ENCODE measurements at regions not wholly inside any gene's neighbourhood (a gene's known extent, or its start where the extent isn't known, plus 50 kb on each side); places are given as distances from the start of the nearest gene placed in this dataset.
A peak's percentile ranks its signal among the peaks of the same experiment; 100 is the strongest.

DNA sequence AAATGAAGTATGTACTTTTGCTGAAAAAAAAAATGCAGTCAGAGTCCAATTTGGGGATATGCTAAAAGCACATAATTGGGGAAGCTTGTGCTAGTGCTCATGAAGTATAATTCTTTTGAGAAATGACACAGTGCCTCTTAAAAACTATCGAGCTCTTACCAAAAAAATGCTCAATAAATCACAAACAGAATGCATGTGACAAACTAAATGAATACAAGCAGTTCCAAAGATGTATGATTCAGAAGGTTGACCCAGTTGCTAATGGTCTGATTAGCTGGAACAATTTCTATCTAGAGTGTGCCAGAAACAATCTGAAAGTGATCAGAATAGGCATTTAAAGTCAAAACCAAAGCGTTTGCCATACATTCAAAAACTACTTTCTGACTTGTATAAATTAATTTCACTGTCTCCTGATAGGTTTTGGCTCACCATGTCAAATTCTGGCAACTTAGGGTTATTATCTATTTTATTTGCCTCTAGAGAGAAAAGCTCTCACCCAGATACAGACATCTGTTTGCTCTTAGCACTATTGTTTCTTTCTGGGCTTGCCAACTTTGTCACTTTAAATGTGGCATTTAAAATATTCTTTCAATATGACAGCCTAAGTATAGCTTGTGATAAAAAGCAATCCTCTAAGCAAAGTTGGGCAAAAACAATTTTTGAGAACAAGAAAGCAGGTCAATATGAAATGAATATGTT is 114.7 kb upstream of the AHR start:
- DNase-seq = no peak

DNA sequence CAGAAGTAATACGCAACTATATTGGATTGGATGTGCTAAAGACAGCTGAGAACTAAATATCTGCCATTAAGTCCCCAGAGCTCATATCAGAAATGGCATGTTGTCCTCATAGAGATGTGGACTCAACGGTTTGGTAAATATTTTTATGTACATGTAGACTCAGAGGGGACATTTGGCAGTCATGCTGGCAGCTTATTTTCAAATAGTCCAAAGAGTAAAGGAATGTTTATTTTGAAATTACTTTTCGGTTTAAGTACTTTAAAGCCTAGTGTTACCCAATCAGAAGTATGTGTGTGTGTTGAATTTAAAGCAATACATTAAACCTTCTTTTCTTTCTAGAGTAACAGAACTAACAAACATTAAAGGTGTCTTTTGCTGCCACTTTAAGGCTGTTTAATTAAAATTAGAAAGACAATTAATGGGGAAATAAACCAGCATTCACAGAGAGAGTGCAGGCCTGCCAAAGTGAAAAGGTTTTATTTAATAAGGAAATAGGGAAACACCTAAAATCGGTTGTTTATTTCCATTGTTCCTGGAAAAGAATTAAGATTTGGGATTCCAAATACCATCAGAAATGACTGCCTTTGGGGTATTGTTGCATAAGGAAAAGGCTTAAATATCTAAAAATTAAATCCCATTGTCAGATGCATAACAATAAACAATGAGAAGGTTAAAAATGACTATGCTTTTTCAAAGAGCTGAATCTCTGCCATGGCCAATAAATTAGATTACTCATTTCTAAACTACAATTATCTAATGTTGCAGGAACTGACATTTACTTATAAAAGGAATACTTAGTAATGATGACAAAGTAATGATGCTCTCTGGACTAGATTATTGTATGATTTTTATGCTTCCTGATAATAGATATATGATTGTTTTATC is 113.4 kb upstream of the AHR start:
- DNase-seq = no peak

DNA sequence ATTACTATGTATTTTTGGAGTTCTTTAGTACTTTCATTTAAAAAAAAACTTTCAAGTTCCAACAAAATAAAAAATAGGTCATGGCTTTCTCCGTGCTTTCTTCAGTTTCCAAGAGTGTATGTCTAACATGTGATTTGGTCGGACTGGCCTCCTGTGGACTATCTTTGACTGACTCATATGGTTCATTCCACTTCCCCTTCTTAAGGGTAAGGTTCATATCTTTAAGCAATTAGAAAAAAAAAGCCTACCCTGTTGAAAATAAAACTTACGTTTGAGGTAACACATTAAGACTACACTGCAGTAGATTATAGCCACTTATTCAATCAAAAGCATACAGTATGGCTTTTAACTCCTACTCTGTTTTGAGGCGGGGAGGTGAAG is 112.8 kb upstream of the AHR start:
- DNase-seq = no peak

DNA sequence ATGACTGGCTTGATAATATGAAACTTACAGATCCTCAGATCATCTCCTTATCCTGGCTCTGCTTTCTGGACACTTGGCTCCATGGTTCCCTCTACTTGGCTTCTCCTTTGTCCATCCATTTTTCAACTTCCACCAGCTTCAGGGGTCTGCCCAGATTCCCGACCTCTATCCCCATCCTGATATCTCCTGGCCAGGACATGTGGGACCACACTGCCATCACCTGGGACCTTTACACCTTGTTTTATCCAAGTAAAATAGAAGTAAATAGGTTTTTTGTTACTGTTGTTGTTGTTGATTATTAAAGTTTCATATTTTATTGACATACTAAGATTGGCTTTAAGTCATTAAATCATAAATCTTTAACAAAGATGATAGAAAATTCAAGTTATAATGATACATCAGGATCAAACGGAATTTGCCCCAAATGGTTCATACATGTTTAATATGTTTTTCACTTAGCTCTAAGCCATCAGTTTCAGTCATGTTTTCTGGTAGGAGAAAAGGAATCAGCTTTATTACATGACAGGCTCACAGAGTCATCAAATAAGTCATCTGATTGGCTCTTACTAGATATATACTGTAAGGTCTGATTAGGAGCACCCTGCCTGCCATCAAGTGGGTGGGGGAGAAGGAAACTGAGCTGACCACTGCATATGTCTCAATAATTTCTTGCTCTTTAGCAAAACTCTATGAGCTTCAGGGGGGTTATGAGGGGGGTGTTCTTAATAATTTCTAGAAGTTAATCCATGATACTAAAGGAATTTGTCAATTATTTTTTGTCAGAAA is 111.5 kb upstream of the AHR start:
- no peak for DNase-seq

DNA sequence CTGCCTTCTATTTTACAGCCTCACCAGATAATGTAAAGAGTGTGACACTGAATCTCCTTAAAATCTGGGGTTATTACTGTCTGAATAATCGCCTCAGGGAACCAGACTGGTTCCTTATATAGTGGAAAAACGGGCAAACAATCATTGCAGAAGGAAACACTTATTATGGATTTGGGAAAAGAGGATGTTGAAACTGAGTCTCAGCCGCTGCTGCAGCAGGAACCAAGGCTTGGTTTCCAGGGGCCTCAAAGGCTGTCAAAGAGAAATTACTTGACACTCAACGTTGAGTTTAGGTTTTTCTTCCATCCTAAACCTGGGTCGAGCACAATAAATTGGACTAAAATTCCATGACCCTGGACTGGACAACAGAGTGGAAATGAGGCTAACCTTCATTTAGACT is 103.8 kb upstream of the AHR start:
- DNase-seq = no peak

DNA sequence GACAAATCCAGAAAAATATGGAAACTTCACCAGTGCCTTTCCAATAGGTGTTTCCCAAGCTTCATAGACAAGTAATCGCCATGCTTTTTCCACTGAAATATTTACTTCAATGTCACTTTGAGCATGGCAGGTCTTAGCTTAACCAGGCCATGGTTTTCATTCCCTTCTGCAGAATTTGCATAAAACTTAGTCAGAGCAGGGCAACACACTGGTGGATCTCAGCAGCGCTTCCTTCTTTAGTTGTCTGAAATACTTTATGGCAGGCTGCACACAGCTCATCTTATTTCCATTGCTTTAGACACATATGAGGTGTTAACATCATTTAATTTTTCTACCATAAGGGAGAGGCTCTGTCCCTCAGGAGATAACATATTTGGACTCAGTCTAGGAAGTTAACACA is 102.9 kb upstream of the AHR start:
- no peak for DNase-seq

DNA sequence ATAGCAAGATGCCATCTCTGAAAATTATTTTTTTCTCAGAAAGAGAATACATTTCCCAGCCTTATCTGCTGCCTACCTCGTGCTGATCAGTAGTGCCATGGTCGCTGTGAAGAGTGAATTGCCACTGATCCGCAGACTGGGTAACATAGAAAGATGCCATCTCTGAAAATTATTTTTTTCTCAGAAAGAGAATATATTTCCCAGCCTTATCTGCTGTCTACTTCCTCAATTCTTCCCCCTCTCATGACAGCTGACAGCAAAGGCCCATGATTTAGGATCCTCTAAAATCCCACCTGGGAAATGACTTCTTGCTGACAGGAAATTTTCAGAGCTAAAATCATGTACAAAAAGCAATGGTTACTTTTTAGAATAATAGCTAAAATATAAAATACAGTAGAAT is 92.5 kb upstream of the AHR start:
- no peak for DNase-seq

DNA sequence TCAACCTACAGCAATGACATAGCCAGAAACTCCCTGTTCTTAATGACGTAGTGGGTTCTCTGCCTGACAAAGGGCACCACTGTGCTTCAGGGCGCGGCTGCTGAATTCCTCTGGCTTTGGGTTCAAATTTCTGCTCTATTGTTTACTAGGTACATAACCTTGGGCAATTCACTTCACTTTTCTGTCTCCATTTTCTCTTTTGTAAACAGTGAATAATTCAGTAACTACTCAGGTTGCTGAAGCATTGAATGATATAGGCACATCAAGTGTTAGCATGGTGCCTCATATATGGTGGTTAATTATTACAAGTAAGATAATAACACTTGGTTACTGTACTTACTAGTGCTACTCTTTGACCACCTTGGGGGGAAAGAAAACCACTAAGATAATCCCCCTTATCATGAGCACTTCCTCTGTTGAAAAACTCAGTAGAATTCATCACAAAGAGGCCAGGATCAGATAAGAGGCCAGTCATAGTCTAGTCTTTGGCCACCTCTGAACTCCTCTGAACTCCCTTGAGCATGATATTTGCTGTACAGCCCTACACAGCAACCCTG is 92.0 kb upstream of the AHR start:
- no peak for DNase-seq

DNA sequence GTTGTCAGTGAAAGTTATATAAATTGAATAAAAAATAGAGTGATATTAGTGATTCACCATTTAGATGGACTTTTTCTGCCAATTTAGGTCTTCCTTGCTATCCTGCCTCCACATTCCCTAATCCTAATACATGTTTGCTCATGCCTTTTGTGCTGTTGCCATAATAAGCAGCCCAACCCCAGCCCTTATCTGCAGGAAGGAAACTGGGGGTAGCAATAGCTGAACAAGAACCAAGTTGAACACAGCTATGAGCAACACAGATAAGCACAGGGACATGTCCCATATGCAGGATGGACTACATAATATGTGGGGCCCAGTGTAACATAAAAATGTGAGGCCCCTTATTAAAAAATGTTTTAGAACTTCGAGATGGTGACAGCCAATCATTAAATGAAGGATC is 91.2 kb upstream of the AHR start:
- no peak for DNase-seq

DNA sequence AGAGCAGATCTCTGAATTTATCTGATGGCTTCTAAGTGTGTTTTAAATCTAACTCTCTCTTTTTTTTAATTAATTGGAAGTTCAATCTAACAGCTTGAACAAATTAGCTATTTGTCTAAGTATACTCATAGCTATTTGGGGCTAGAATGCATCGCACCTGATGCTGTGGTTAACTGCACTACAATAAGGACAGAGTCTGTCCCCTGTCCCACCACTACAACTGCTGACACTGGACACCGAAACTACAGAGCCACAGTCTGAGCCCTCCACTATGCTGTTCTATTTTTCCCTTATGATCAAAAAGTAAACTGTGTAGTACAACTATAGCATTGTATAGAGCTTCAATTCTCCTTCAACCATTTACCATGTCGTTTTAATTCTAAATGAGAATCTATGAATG is 89.4 kb upstream of the AHR start:
- no peak for DNase-seq

DNA sequence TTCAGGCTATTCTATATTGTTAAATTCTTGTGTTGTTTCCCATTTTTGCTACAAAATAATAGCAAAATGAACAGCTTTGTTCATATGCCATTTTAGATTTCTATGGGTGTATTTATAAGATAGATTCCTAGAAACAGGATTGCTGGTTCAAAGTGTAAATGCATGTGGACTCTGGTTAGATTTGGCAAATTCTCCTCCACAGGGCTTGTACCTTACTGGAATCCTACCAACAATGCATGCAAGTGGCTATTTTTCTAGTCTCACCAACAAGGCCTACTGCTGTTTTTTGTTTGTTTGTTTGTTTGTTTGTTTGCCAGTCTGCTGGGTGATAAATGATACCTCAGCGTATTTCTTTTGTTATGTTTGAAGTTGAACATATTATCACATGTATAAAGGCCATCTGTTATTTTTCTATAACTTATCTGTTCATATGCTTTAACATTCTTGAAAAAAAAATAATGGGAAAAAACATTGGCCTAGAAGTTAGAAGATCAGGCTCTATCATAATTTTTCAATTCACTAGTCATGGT is 87.1 kb upstream of the AHR start:
- DNase-seq = no peak

DNA sequence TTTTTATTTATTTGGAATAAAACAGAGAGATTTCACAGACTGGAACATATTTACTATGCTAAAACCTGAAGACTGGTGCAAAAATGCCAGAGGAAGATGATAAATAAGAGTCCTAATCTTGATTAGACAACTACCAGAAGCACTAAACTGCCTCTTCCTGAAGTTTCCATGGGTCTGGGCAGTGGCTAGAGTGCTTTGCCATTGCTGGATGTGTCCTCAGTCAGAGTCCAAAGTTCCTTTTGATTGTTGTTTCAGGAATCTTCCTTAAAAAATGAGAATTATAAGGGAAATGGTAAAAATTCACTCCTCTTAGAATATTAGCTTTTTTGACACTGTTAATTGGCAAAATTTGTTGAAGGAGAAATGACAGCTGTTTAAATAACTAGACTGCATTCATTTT is 86.3 kb upstream of the AHR start:
- DNase-seq = no peak

DNA sequence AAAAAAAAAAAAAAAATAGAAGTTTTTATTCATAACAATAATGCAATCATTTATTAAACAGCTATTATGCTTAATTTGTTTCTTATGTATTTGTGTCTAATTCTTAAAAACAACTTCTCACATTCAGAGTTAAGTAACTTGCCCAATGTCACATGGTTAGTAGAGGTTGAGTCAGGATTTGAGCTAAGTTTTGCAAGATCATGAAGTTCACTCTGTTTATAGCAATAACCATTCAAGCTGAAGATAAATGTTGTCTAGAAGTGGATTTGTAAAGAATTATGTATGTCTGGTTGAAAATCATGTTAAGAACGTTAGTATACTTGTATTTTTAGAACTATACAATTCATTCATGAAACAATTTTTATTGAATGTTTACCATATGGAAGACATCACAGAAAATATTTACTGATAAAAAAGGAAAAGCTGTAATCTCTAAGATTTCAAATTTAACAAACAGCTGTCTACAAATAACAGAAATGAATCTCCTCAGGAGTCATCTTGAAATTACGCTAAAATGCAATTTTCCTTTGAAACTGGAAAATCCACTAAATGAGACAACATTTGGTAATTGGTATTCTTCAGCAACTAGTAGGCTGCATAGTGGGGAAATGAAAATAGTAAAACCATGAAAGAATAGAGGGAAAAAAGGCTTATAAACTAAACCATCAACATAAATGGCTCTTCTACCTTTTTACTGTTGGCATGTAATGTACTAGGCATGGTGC is 70.5 kb upstream of the AHR start:
- DNase-seq = no peak

DNA sequence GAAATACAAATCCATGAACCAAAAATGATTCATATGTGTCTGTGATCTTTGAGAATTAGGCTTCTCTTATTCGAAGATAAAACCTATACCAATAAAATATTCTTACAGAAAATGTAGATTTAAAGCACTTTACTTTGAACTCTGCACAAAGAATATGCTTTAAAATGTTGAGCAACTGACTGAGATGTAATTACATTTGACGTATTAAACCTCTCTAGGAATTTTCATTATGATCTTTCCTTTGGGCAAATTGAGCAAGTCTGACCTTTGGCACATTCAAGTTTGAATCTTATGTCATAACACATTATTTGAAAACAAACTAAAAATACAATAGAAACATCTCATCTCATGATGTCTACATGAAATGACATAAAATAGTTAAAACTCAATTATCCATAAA is 69.2 kb upstream of the AHR start:
- no peak for DNase-seq

DNA sequence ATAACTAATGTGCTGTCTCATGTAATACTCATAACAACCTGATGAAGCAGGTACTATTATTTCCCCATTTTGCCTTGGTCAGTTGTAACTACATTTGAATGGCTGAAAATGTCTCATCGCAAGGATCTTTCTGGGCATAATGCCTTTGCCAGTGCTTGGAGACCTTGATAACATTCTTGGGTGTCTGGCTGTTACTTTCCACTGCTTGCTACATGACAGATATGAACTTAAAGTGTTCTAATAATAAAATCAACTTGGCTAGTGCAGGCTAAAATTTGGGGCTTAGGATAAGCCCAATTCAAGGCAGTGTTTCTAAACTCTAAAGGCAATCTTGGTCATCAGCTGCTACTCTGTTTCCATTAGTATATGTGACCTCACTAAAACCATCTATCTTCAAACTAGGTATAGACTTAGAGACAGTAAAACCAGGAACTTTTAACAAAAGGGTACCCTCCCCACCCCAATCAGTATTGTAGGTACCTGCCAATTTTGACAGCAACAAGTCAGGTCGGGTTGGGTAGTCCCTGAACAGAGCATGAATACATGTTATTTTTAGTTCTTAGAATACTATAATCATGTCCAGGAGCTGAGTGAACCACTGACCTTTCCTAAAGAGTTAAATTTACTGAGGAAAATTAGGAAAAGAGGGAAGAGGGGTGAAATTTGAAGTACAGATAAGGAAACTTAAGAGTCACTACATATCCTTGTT is 68.2 kb upstream of the AHR start:
- no peak for DNase-seq

DNA sequence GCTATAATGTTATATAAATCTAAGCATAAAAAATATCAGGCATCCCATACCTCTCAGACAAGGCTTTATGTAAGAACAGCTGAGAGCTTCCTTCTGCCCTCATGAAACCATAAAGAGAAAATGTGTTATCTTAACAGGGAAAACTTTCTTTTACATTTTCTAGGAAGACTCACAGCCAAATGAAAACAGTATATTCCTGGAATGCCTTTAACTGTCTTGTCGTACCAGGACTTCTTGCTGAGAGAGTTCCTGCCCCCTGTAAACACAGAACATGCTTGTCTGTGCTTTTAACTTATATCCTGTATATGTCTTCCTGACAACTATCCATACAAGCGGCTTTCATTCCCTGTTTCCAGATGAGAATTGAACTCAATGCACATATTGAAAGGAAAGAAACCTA is 64.8 kb upstream of the AHR start:
- DNase-seq = no peak

DNA sequence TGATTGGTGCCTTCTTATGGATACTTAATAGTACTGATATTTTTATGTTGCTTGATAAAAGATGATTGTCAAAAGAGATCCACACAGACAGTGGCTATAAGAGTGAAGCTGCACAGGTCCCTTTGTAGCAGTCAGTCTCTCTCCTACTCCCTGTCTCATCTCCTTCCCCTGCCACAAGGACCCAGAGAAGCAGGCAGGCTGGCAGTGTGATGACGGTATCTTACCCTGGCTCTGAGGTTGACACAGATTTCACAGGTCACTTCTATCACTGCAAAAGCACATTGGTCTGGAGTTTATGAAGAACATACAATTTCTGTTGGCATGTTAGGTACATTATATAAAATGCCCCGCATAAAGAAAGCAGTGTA is 64.4 kb upstream of the AHR start:
- no peak for DNase-seq

DNA sequence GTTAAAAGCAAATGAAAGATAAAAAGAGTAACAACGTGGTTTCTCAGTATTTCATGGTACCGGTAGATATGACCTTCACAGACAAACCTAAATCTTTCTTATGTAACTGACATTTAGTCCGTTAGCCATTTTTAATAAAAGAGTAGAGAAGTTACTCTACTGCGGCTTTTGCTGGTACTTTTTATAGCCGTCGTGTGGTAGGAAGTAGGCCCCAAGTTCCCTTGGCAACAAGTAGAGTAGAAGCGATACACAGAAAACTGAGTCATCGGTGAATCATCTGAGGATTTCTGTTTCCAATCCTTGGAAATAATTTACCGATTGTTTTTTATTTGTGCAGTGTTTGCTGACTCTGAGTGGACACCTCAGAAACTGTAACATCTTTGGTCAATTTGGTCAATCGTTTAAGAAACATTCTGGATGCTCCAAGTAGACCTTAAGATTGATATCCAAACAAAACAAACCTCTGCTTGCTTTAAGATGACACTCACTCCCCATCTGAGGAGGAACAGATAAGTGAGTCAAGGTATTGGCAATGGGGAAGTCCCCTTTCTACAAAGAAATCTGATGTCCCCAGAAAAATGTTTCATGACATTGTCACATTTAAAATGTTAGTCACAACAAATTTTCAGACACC is 63.9 kb upstream of the AHR start:
- peak; percentile 46 for DNase-seq

DNA sequence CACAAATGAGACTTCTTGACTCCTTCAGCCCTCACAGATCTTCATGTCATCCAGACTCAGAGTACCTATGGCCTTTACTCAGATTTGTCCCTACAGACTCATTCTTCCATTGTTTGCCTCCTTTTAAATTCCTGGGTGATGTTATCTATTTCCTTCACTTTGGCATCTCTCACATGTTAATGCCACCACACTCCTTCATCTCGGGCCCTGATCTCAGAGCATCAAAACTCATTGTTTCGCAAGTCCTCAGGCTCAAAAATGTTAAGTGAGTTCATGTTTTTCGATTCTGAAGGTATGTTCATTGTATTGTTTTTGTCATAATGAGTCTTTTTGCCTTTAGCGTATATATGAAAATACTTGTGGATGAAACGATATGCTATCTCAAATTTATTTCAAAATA is 62.3 kb upstream of the AHR start:
- DNase-seq = no peak

DNA sequence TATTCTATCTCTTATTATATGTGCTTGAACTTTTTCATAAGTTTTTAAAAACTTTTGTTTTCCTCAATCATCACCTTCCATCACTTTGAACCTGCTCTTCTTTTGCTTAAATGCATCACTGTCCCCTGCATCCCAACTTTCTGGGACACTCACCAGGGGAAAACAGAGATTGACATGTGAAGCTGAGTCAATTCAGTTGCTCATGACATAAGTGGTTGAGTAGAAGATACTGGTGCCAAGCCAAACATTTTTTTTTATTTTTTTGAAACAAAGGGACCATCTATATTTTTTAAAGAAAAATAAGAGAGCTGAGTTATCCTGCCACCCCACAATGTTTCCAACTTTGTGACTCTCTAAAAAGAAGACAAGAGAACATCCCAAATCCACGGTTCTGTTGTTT is 61.8 kb upstream of the AHR start:
- no peak for DNase-seq

DNA sequence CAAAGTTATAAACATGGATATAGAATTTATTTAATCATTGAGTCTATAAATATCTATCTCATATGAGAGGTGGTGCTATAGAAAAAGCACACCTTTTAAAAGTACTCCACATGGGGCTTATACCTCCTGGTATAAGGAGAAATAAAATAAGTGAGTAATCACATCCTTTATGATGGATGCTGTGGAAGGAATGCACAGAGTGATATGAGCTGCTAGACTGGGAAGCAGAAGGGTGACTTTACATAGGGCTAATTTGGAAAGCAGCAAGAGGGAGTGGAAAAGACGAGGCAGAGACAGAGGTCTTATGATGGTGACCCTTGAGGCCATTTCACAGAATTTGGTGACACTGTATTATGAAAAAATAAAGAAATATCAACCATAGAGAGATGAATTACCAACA is 59.4 kb upstream of the AHR start:
- DNase-seq = no peak

All from femur (tissue), 1 donor.